C4-2B (cell line): ENCODE measurements at regions not wholly inside any gene's neighbourhood (a gene's known extent, or its start where the extent isn't known, plus 50 kb on each side); places are given as distances from the start of the nearest gene placed in this dataset.

Experiments used
- CTCF ChIP-seq: fragments of 450-650 bp; conservative IDR thresholded peaks from 2 replicates; pipeline ENCODE4 v1.5.1; 2017; ENCODE audit warnings: mild to moderate bottlenecking
- ZFX ChIP-seq: fragments of 450-650 bp; IDR thresholded peaks from 2 replicates; pipeline ENCODE4 v1.6.1; 2017

- no peak for TF ChIP-seq CTCF
- no peak for TF ChIP-seq ZFX
Measured at GRCh38 chr3:163773136-163773535, 1305.2 kb downstream of the SI start.
